HFFc6 (cell line): ENCODE measurements at regions not wholly inside any gene's neighbourhood (a gene's known extent, or its start where the extent isn't known, plus 50 kb on each side); places are given as distances from the start of the nearest gene placed in this dataset.

Experiments used
- DNase-seq: peaks from one replicate; pipeline ENCODE4 v3.0.0-alpha.2; 2018
- H3K27ac Mint-ChIP-seq: 2 replicates; pipeline ENCODE4 v1.8.0; 2020; ENCODE audit warnings: mild to moderate bottlenecking, mixed read lengths
- H3K27me3 Mint-ChIP-seq: 2 replicates; pipeline ENCODE4 v1.8.0; 2021; ENCODE audit warnings: mild to moderate bottlenecking, moderate library complexity, mixed read lengths; ENCODE audit not compliant: insufficient read depth
- H3K36me3 Mint-ChIP-seq: 2 replicates; pipeline ENCODE4 v1.8.0; 2021; ENCODE audit warnings: low read depth, mixed read lengths
- H3K4me1 Mint-ChIP-seq: 2 replicates; pipeline ENCODE4 v1.8.0; 2020; ENCODE audit warnings: low read depth, mixed read lengths
- H3K4me3 Mint-ChIP-seq: 2 replicates; pipeline ENCODE4 v1.8.0; 2020; ENCODE audit warnings: mild to moderate bottlenecking, moderate library complexity, mixed read lengths
- H3K9me3 Mint-ChIP-seq: 2 replicates; pipeline ENCODE4 v1.8.0; 2020; ENCODE audit warnings: mild to moderate bottlenecking, mixed read lengths
- TF ChIP-seq, protein P1 (sequence below): fragments of 200-600 bp; sonication (generic); IDR thresholded peaks from 2 replicates; pipeline ENCODE4 v1.5.0; 2021; ENCODE audit warnings: antibody characterized with exemption, mild to moderate bottlenecking

GRCh38 chr22:27113211-27113635 lies 455.8 kb downstream of the MIAT start:
- H3K4me3 Mint-ChIP-seq: no peak overlapping the region
- peaks cover 63% of the 10 kb centered on the region for H3K4me1 Mint-ChIP-seq

DNA sequence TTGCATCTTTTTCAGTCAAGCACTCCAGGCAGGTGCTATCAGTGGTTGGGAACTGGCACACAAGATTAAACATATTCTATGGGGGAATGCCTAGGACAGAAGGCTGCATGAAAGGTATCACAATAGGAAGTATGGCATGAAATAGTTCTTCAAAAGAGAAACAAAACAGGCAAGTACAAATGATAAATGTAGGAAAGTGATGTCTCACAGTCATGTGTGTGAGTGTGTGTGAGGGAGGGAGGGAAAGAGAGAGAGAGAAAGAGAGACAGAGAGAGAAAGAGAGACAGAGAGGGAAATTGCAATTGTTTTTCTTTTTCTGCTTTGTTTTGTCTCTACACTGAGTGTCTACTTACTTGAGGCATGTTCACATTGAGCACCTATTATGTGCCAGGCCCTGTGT lies 456.3 kb downstream of the MIAT start:
- H3K36me3 Mint-ChIP-seq: peaks cover 5% of the 10 kb centered on the region; the same call in 1 of the 2 replicates
- H3K4me3 Mint-ChIP-seq: no peak overlapping the region
- H3K27ac Mint-ChIP-seq: 0 out of 2 replicates have a peak overlapping the region, but pooled peaks have one; percentile 2
- TF ChIP-seq, protein P1, sequence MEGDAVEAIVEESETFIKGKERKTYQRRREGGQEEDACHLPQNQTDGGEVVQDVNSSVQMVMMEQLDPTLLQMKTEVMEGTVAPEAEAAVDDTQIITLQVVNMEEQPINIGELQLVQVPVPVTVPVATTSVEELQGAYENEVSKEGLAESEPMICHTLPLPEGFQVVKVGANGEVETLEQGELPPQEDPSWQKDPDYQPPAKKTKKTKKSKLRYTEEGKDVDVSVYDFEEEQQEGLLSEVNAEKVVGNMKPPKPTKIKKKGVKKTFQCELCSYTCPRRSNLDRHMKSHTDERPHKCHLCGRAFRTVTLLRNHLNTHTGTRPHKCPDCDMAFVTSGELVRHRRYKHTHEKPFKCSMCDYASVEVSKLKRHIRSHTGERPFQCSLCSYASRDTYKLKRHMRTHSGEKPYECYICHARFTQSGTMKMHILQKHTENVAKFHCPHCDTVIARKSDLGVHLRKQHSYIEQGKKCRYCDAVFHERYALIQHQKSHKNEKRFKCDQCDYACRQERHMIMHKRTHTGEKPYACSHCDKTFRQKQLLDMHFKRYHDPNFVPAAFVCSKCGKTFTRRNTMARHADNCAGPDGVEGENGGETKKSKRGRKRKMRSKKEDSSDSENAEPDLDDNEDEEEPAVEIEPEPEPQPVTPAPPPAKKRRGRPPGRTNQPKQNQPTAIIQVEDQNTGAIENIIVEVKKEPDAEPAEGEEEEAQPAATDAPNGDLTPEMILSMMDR: no peak
- peaks cover 5% of the 10 kb centered on the region; the same call in 1 of the 2 replicates for H3K9me3 Mint-ChIP-seq
- peaks cover 58% of the 10 kb centered on the region for H3K4me1 Mint-ChIP-seq
- peaks cover 11% of the 10 kb centered on the region for H3K27me3 Mint-ChIP-seq
- no peak for DNase-seq

More at GRCh38 chr22:27113211-27113635, 455.8 kb downstream of the MIAT start:
- H3K9me3 Mint-ChIP-seq: peaks cover 5% of the 10 kb centered on the region; the same call in 1 of the 2 replicates
- TF ChIP-seq, protein P1: no peak
- H3K27me3 Mint-ChIP-seq: peaks cover 10% of the 10 kb centered on the region
- H3K36me3 Mint-ChIP-seq: peaks cover 5% of the 10 kb centered on the region; the same call in 1 of the 2 replicates
- DNase-seq: peak; percentile 84
- peak overlapping the region; percentile 2; the same call in 1 of the 2 replicates for H3K27ac Mint-ChIP-seq

DNA sequence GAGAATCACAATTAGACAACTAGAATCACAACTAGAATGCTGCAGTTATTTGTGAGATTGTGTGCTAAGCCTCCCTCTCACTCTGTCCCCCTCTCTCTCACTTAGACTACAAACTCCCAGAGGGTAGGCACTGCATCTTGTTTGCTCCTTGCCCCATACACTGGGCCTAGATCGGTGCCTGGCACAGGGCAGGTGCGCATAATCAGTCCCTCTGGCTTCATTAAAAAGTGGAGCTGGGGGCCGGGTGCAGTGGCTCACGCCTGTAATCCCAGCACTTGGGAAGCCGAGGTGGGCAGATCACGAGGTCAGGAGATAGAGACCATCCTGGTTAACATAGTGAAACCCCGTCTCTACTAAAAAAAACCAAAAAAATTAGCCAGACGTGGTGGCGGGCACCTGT lies 456.8 kb downstream of the MIAT start:
- Mint-ChIP-seq H3K27ac (no peak overlapping the region), H3K9me3 (peaks cover 2% of the 10 kb centered on the region; the same call in 1 of the 2 replicates), H3K4me3 (no peak overlapping the region), H3K4me1 (peaks cover 55% of the 10 kb centered on the region), H3K27me3 (peaks cover 8% of the 10 kb centered on the region), H3K36me3 (peaks cover 3% of the 10 kb centered on the region; the same call in 1 of the 2 replicates)
- no peak for DNase-seq
- TF ChIP-seq, protein P1: no peak

DNA sequence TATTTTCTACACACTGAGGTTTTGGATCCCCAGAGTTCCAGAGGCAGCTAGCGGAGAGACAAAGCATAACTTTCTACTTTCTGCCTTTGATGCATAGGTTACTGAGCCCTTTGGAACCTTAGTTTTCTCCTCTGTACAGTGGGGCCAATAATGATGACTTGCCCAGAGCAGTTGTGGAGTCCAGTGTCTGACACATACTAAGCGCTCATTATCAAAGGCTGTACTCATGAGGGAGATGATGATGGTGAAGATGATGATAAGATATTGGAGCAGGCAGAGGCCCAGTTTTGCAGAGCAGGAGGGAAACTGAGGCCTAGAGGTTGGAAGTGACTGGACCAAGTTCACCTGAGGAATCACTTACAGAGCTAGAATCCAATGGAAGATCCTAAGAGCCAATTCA lies 458.0 kb downstream of the MIAT start:
- TF ChIP-seq, protein P1: no peak
- DNase-seq: no peak
- peaks cover 5% of the 10 kb centered on the region for H3K27me3 Mint-ChIP-seq
- H3K36me3 Mint-ChIP-seq: peaks cover 6% of the 10 kb centered on the region; the same call in 1 of the 2 replicates
- peaks cover 6% of the 10 kb centered on the region; the same call in 1 of the 2 replicates for H3K9me3 Mint-ChIP-seq
- no peak overlapping the region; the same call in 1 of the 2 replicates for H3K27ac Mint-ChIP-seq
- H3K4me1 Mint-ChIP-seq: peaks cover 49% of the 10 kb centered on the region
- no peak overlapping the region for H3K4me3 Mint-ChIP-seq

- TF ChIP-seq, protein P1: no peak
- Mint-ChIP-seq H3K27me3 (peaks cover 4% of the 10 kb centered on the region), H3K4me1 (peaks cover 45% of the 10 kb centered on the region), H3K4me3 (no peak overlapping the region), H3K36me3 (peaks cover 9% of the 10 kb centered on the region; the same call in 1 of the 2 replicates), H3K27ac (no peak overlapping the region; the same call in 1 of the 2 replicates), H3K9me3 (peaks cover 8% of the 10 kb centered on the region; the same call in 1 of the 2 replicates)
- peak; percentile 67 for DNase-seq
These were observed 458.4 kb downstream of the MIAT start for GRCh38 chr22:27115816-27116256.
